ENCODE measurements at regions not wholly inside any gene's neighbourhood (a gene's known extent, or its start where the extent isn't known, plus 50 kb on each side); places are given as distances from the start of the nearest gene placed in this dataset.

- no peak overlapping the region for H3K27ac ChIP-seq (ENCODE audit: low read depth in 2 of 2, low read length in 2 of 2)
- no peaks in the 10 kb centered on the region for H3K36me3 ChIP-seq (ENCODE audit: control insufficient read depth in 2 of 3, insufficient read depth in 3 of 3, low read length in 3 of 3)
- H3K27me3 ChIP-seq (ENCODE audit: control insufficient read depth, insufficient read depth, low read length) = no peaks in the 10 kb centered on the region
- H3K4me3 ChIP-seq (ENCODE audit: low read length in 3 of 3) = no peak overlapping the region
- intact Hi-C loops (cut with DNase I) = no loop called here
- DNase-seq = no peak
- TF ChIP-seq CTCF (IDR thresholded peaks at IDR 0.05; ENCODE audit: borderline replicate concordance, extremely low read depth, insufficient read depth) = no peak
- no peak overlapping the region for H3K9ac ChIP-seq (ENCODE audit: low read length in 3 of 3)
- FAIRE-seq = no peak
- H3K9me3 ChIP-seq (ENCODE audit: control insufficient read depth in 2 of 3, insufficient read depth in 1 of 3, low read length in 3 of 3) = no peaks in the 10 kb centered on the region
- H3K4me1 ChIP-seq (ENCODE audit: control insufficient read depth in 2 of 3, insufficient read depth in 2 of 3, low read depth in 1 of 3, low read length in 3 of 3) = no peaks in the 10 kb centered on the region
Observed at GRCh38 chr18:39299152-39299551, 1733.6 kb upstream of the CELF4 start.

GRCh38 chr18:39297225-39297624 lies 1731.6 kb upstream of the CELF4 start:
- FAIRE-seq (no peak), DNase-seq (no peak)
- H3K27ac ChIP-seq (ENCODE audit: low read depth in 2 of 2, low read length in 2 of 2) = no peak overlapping the region
- H3K9me3 ChIP-seq (ENCODE audit: control insufficient read depth in 2 of 3, insufficient read depth in 1 of 3, low read length in 3 of 3) = no peaks in the 10 kb centered on the region
- H3K9ac ChIP-seq (ENCODE audit: low read length in 3 of 3) = no peak overlapping the region
- intact Hi-C loops (cut with DNase I) = no loop called here
- H3K4me3 ChIP-seq (ENCODE audit: low read length in 3 of 3) = no peak overlapping the region
- no peak for TF ChIP-seq CTCF (IDR thresholded peaks at IDR 0.05; ENCODE audit: borderline replicate concordance, extremely low read depth, insufficient read depth)
- no peaks in the 10 kb centered on the region for H3K4me1 ChIP-seq (ENCODE audit: control insufficient read depth in 2 of 3, insufficient read depth in 2 of 3, low read depth in 1 of 3, low read length in 3 of 3)
- no peaks in the 10 kb centered on the region for H3K36me3 ChIP-seq (ENCODE audit: control insufficient read depth in 2 of 3, insufficient read depth in 3 of 3, low read length in 3 of 3)
- H3K27me3 ChIP-seq (ENCODE audit: control insufficient read depth, insufficient read depth, low read length) = no peaks in the 10 kb centered on the region

- Histone ChIP-seq H3K4me3 (ENCODE audit: low read length in 3 of 3) (no peak overlapping the region), H3K36me3 (ENCODE audit: control insufficient read depth in 2 of 3, insufficient read depth in 3 of 3, low read length in 3 of 3) (no peaks in the 10 kb centered on the region), H3K9me3 (ENCODE audit: control insufficient read depth in 2 of 3, insufficient read depth in 1 of 3, low read length in 3 of 3) (no peaks in the 10 kb centered on the region), H3K9ac (ENCODE audit: low read length in 3 of 3) (no peak overlapping the region), H3K27ac (ENCODE audit: low read depth in 2 of 2, low read length in 2 of 2) (no peak overlapping the region), H3K4me1 (ENCODE audit: control insufficient read depth in 2 of 3, insufficient read depth in 2 of 3, low read depth in 1 of 3, low read length in 3 of 3) (no peaks in the 10 kb centered on the region), H3K27me3 (ENCODE audit: control insufficient read depth, insufficient read depth, low read length) (no peaks in the 10 kb centered on the region)
- TF ChIP-seq CTCF (IDR thresholded peaks at IDR 0.05; ENCODE audit: borderline replicate concordance, extremely low read depth, insufficient read depth) = no peak
- DNase-seq = no peak
- FAIRE-seq = no peak
- intact Hi-C loops (cut with DNase I) = no loop called here
Observed at GRCh38 chr18:39296293-39296888, 1730.8 kb upstream of the CELF4 start.

- intact Hi-C loops (cut with DNase I) = no loop called here
- H3K4me3 ChIP-seq (ENCODE audit: low read length in 3 of 3) = no peak overlapping the region
- no peak for FAIRE-seq
- no peak overlapping the region for H3K9ac ChIP-seq (ENCODE audit: low read length in 3 of 3)
- H3K4me1 ChIP-seq (ENCODE audit: control insufficient read depth in 2 of 3, insufficient read depth in 2 of 3, low read depth in 1 of 3, low read length in 3 of 3) = no peaks in the 10 kb centered on the region
- H3K9me3 ChIP-seq (ENCODE audit: control insufficient read depth in 2 of 3, insufficient read depth in 1 of 3, low read length in 3 of 3) = no peaks in the 10 kb centered on the region
- no peaks in the 10 kb centered on the region for H3K27me3 ChIP-seq (ENCODE audit: control insufficient read depth, insufficient read depth, low read length)
- no peak for DNase-seq
- no peaks in the 10 kb centered on the region for H3K36me3 ChIP-seq (ENCODE audit: control insufficient read depth in 2 of 3, insufficient read depth in 3 of 3, low read length in 3 of 3)
- no peak for TF ChIP-seq CTCF (IDR thresholded peaks at IDR 0.05; ENCODE audit: borderline replicate concordance, extremely low read depth, insufficient read depth)
- no peak overlapping the region for H3K27ac ChIP-seq (ENCODE audit: low read depth in 2 of 2, low read length in 2 of 2)
Observed at GRCh38 chr18:39276764-39277163, 1711.2 kb upstream of the CELF4 start.
